COLO668 (cell line): ENCODE measurements at regions not wholly inside any gene's neighbourhood (a gene's known extent, or its start where the extent isn't known, plus 50 kb on each side); places are given as distances from the start of the nearest gene placed in this dataset.

Experiments used
- DNase-seq: peaks from one replicate; lab custom pipeline; 2025; ENCODE audit not compliant: unreplicated experiment; lab: John Stamatoyannopoulos, UW

- no peak for DNase-seq
Observed at GRCh38 chr17:79142375-79142774, 67.8 kb downstream of the ENGASE start.

- DNase-seq, result no peak
Observed at GRCh38 chr17:79141578-79142355, 67.1 kb downstream of the ENGASE start.

- no peak for DNase-seq
Observed at GRCh38 chr17:79138826-79139225, 64.2 kb downstream of the ENGASE start.

GRCh38 chr17:79137789-79138165 is 63.2 kb downstream of the ENGASE start:
- no peak for DNase-seq

GRCh38 chr17:79137015-79137788 is 62.6 kb downstream of the ENGASE start:
- DNase-seq, result no peak

GRCh38 chr17:79136596-79136995 is 62.0 kb downstream of the ENGASE start:
- no peak for DNase-seq
